ENCODE measurements at regions not wholly inside any gene's neighbourhood (a gene's known extent, or its start where the extent isn't known, plus 50 kb on each side); places are given as distances from the start of the nearest gene placed in this dataset.
"Not testable (repeated sequence)": the region's sequence is repeated elsewhere in the genome, so short reads cannot be mapped to it uniquely, and the experiment has no call there.

- Mint-ChIP-seq H3K27me3 (ENCODE audit: low read depth) (no peaks in the 10 kb centered on the region), H3K9me3 (no peaks in the 10 kb centered on the region), H3K36me3 (peaks cover 5% of the 10 kb centered on the region), H3K4me1 (peaks cover 1% of the 10 kb centered on the region), H3K4me3 (no peak overlapping the region), H3K27ac (no peak overlapping the region)
- no peak for DNase-seq (ENCODE audit: low spot score in 2 of 2, unreplicated experiment in 2 of 2)
- no peak for TF ChIP-seq CTCF (IDR thresholded peaks at IDR 0.05; ENCODE audit: unreplicated experiment)
Observed at GRCh38 chr21:34221331-34222030, 142.3 kb upstream of the KCNE2 start.

GRCh38 chr21:34222031-34222335 lies 141.8 kb upstream of the KCNE2 start:
- Mint-ChIP-seq H3K4me3 (no peak overlapping the region), H3K9me3 (no peaks in the 10 kb centered on the region), H3K36me3 (peaks cover 5% of the 10 kb centered on the region), H3K27me3 (ENCODE audit: low read depth) (no peaks in the 10 kb centered on the region), H3K27ac (no peak overlapping the region), H3K4me1 (no peaks in the 10 kb centered on the region)
- no peak for TF ChIP-seq CTCF (IDR thresholded peaks at IDR 0.05; ENCODE audit: unreplicated experiment)
- no peak for DNase-seq (ENCODE audit: low spot score in 2 of 2, unreplicated experiment in 2 of 2)

GRCh38 chr21:34223376-34223775 lies 140.4 kb upstream of the KCNE2 start:
- Mint-ChIP-seq H3K27ac (no peak overlapping the region), H3K4me1 (no peaks in the 10 kb centered on the region), H3K36me3 (peaks cover 3% of the 10 kb centered on the region), H3K9me3 (no peaks in the 10 kb centered on the region), H3K27me3 (ENCODE audit: low read depth) (no peaks in the 10 kb centered on the region), H3K4me3 (no peak overlapping the region)
- no peak for TF ChIP-seq CTCF (IDR thresholded peaks at IDR 0.05; ENCODE audit: unreplicated experiment)
- DNase-seq (ENCODE audit: low spot score in 2 of 2, unreplicated experiment in 2 of 2) = no peak

- TF ChIP-seq CTCF (IDR thresholded peaks at IDR 0.05; ENCODE audit: unreplicated experiment) = no peak
- H3K27me3 Mint-ChIP-seq (ENCODE audit: low read depth) = no peaks in the 10 kb centered on the region
- no peaks in the 10 kb centered on the region for H3K9me3 Mint-ChIP-seq
- no peaks in the 10 kb centered on the region for H3K36me3 Mint-ChIP-seq
- no peak for DNase-seq (ENCODE audit: low spot score in 2 of 2, unreplicated experiment in 2 of 2)
- H3K4me3 Mint-ChIP-seq = no peak overlapping the region
- no peak overlapping the region for H3K27ac Mint-ChIP-seq
- H3K4me1 Mint-ChIP-seq = no peaks in the 10 kb centered on the region
Observed at GRCh38 chr21:34227386-34227852, 136.4 kb upstream of the KCNE2 start.

GRCh38 chr21:34228792-34229191 lies 135.0 kb upstream of the KCNE2 start:
- no peak for TF ChIP-seq CTCF (IDR thresholded peaks at IDR 0.05; ENCODE audit: unreplicated experiment)
- no peaks in the 10 kb centered on the region for H3K27me3 Mint-ChIP-seq (ENCODE audit: low read depth)
- no peak for DNase-seq (ENCODE audit: low spot score in 2 of 2, unreplicated experiment in 2 of 2)

GRCh38 chr21:34229353-34229752 lies 134.5 kb upstream of the KCNE2 start:
- no peaks in the 10 kb centered on the region for H3K9me3 Mint-ChIP-seq
- H3K36me3 Mint-ChIP-seq = no peaks in the 10 kb centered on the region
- H3K4me3 Mint-ChIP-seq = no peak overlapping the region
- TF ChIP-seq CTCF (IDR thresholded peaks at IDR 0.05; ENCODE audit: unreplicated experiment) = no peak
- DNase-seq (ENCODE audit: low spot score in 2 of 2, unreplicated experiment in 2 of 2) = no peak
- no peaks in the 10 kb centered on the region for H3K27me3 Mint-ChIP-seq (ENCODE audit: low read depth)
- no peak overlapping the region for H3K27ac Mint-ChIP-seq
- no peaks in the 10 kb centered on the region for H3K4me1 Mint-ChIP-seq

More at GRCh38 chr21:34228792-34229191, 135.0 kb upstream of the KCNE2 start:
- Mint-ChIP-seq H3K9me3 (no peaks in the 10 kb centered on the region), H3K36me3 (no peaks in the 10 kb centered on the region), H3K4me1 (no peaks in the 10 kb centered on the region), H3K27ac (no peak overlapping the region), H3K4me3 (no peak overlapping the region)

- DNase-seq (ENCODE audit: low spot score in 2 of 2, unreplicated experiment in 2 of 2); H3K27ac Mint-ChIP-seq; H3K36me3 Mint-ChIP-seq; H3K4me3 Mint-ChIP-seq; H3K27me3 Mint-ChIP-seq (ENCODE audit: low read depth): not testable (repeated sequence)
- Mint-ChIP-seq H3K4me1 (peaks cover 16% of the 10 kb centered on the region), H3K9me3 (peaks cover 13% of the 10 kb centered on the region)
Observed at GRCh38 chr21:34233741-34234140, 130.1 kb upstream of the KCNE2 start.

All from mesothelial cell of epicardium (in vitro differentiated cells).